ENCODE measurements at regions not wholly inside any gene's neighbourhood (a gene's known extent, or its start where the extent isn't known, plus 50 kb on each side); places are given as distances from the start of the nearest gene placed in this dataset.

GRCh38 chr1:212528501-212528900 is 80.1 kb upstream of the ATF3 start:
- TF ChIP-seq KDM1A (IDR thresholded peaks at IDR 0.05; ENCODE audit: low read depth) = no peak
- TF ChIP-seq JUN (IDR thresholded peaks at IDR 0.05) = no peak
- no peak for TF ChIP-seq EP300 (IDR thresholded peaks at IDR 0.05)
- TF ChIP-seq, protein P1, sequence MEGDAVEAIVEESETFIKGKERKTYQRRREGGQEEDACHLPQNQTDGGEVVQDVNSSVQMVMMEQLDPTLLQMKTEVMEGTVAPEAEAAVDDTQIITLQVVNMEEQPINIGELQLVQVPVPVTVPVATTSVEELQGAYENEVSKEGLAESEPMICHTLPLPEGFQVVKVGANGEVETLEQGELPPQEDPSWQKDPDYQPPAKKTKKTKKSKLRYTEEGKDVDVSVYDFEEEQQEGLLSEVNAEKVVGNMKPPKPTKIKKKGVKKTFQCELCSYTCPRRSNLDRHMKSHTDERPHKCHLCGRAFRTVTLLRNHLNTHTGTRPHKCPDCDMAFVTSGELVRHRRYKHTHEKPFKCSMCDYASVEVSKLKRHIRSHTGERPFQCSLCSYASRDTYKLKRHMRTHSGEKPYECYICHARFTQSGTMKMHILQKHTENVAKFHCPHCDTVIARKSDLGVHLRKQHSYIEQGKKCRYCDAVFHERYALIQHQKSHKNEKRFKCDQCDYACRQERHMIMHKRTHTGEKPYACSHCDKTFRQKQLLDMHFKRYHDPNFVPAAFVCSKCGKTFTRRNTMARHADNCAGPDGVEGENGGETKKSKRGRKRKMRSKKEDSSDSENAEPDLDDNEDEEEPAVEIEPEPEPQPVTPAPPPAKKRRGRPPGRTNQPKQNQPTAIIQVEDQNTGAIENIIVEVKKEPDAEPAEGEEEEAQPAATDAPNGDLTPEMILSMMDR (IDR thresholded peaks at IDR 0.05) = no peak
- TF ChIP-seq REST (IDR thresholded peaks at IDR 0.05) = no peak
- TF ChIP-seq NR3C1 (IDR thresholded peaks at IDR 0.05) = no peak
- no peak for TF ChIP-seq ESRRA (IDR thresholded peaks at IDR 0.05; ENCODE audit: borderline replicate concordance, low read length)
- no peak for TF ChIP-seq POLR2A (IDR thresholded peaks at IDR 0.05; ENCODE audit: low read length)
- TF ChIP-seq MAX (IDR thresholded peaks at IDR 0.05) = no peak
- no peak for TF ChIP-seq HDAC2 (IDR thresholded peaks at IDR 0.05)
- TF ChIP-seq KDM5A (IDR thresholded peaks at IDR 0.05) = no peak
- no peak for TF ChIP-seq CHD2 (IDR thresholded peaks at IDR 0.05; ENCODE audit: low read length, partially characterized antibody)

Data from A549 (cell line).